Gastrocnemius medialis (tissue), 4 donors: ENCODE measurements at regions not wholly inside any gene's neighbourhood (a gene's known extent, or its start where the extent isn't known, plus 50 kb on each side); places are given as distances from the start of the nearest gene placed in this dataset.
"Not testable (repeated sequence)": the region's sequence is repeated elsewhere in the genome, so short reads cannot be mapped to it uniquely, and the experiment has no call there.

Source experiments
- ATAC-seq, 2 donors: fragments of 150-250 bp; one replicate each; pipeline ENCODE4 v1.9.1; 2016
- DNase-seq, 2 donors: peaks; one replicate each; pipeline ENCODE4 v3.0.0-alpha.2; 2019
- H3K27ac ChIP-seq, 4 donors: fragments of 200-600 bp; sonication (generic); 1 replicate in 1 of 4; 2 replicates in 3 of 4; pipeline ENCODE4 v1.5.1; 2016 to 2018; ENCODE audit warnings: mild to moderate bottlenecking in 2 of 4, moderate library complexity in 1 of 4
- H3K27me3 ChIP-seq, 3 donors: fragments of 200-600 bp; sonication (generic) in 2 of 3; 1 replicate in 1 of 3; 2 replicates in 2 of 3; pipeline versions ENCODE4 v1.5.1 to v1.6.0; 2016 to 2019; ENCODE audit warnings: mild to moderate bottlenecking in 1 of 3, moderate library complexity in 1 of 3
- H3K36me3 ChIP-seq, 2 donors: fragments of 200-600 bp; sonication (generic) in 1 of 2; one replicate each; pipeline ENCODE4 v1.5.1; 2017 to 2018
- H3K4me1 ChIP-seq, 2 donors: fragments of 200-600 bp; sonication (generic) in 1 of 2; one replicate each; pipeline ENCODE4 v1.5.1; 2016 to 2017; ENCODE audit warnings: mild to moderate bottlenecking in 2 of 2
- H3K4me3 ChIP-seq, 4 donors: fragments of 200-600 bp; sonication (generic) in 3 of 4; 1 replicate in 1 of 4; 2 replicates in 3 of 4; pipeline ENCODE4 v1.5.1; 2016 to 2019; ENCODE audit warnings: mild to moderate bottlenecking in 2 of 4
- H3K9me3 ChIP-seq, 3 donors: fragments of 200-600 bp; sonication (generic) in 2 of 3; 1 replicate in 1 of 3; 2 replicates in 2 of 3; pipeline ENCODE4 v1.5.1; 2016 to 2019
- CTCF ChIP-seq, 5 experiments: fragments of 450-650 bp in 3 of 5; fragments of 200-600 bp in 2 of 5; sonication (generic) in 2 of 5; IDR thresholded peaks in 4 of 5; conservative IDR thresholded peaks in 1 of 5; 1 replicate in 4 of 5; 2 replicates in 1 of 5; pipeline ENCODE4 v1.5.1; 2016 to 2019; ENCODE audit warnings: antibody characterized with exemption in 5 of 5, mild to moderate bottlenecking in 3 of 5, moderate library complexity in 3 of 5
- POLR2A ChIP-seq, 2 donors: fragments of 450-650 bp; IDR thresholded peaks; one replicate each; pipeline ENCODE4 v1.6.1; 2017; ENCODE audit warnings: antibody characterized with exemption in 2 of 2, mild to moderate bottlenecking in 2 of 2, moderate library complexity in 2 of 2
- in situ Hi-C, 4 donors: fragments of 200-750 bp; cut with MboI; loops; one replicate each; pipeline versions ENCODE4 v1.15.0 to v1.8.0; 2017; ENCODE audit warnings: low sequenced_read_pairs in 4 of 4
- intact Hi-C: fragments of 100-400 bp; cut with DNase I; formaldehyde crosslinking; loops from one replicate; pipeline ENCODE4 v1.15.1; 2023; ENCODE audit warnings: low total_unique reads

DNA sequence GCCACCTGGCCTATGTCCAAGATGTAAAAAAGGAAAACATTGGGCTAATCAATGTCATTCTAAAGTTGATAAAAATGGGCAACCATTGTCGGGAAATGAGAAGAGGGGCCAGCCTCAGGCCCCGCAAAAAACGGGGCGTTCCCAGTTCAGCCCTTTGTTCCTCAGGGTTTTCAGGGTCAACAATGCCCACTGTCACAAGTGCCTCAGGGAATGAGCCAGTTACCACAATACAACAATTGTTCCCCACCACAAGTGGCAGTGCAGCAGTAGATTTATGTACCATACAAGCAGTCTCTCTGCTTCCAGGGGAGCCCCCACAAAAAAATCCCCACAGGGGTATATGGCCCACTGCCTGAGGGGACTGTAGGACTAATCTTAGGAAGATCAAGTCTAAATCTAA is 112.5 kb downstream of the ZNF486 start:
- in situ Hi-C loops = loop anchor here in 1 of 4 donors (25.0 kb wide), 1 partner anchor 292 kb away; no protein-coding TSS in a partner anchor
- intact Hi-C loops = no loop called here
- no peak for TF ChIP-seq POLR2A (IDR thresholded peaks at IDR 0.05)
- Histone ChIP-seq H3K36me3 (no peaks in the 10 kb centered on the region), H3K4me3 (no peak overlapping the region), H3K4me1 (no peaks in the 10 kb centered on the region), H3K27me3 (no peaks in the 10 kb centered on the region), H3K9me3 (no peaks in the 10 kb centered on the region), H3K27ac (no peak overlapping the region)
- DNase-seq (no peak), ATAC-seq (no peak)

DNA sequence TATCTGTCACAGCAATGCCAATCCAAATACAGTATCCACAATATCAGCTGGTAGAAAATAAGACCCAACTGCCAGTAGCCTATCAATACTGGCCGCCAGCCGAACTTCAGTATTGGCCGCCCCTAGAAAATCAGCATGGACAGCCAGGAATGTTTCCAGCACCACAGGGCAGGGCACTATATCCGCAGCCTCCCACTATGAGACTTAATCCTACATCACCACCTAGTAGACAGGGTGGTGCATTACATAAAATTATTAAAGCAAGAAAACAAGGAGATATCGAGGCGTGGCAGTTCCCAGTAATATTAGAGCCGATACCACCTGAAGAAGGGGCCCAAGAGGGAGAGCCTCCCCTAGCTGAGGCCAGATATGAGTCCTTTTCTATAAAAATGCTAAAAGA is 111.3 kb downstream of the ZNF486 start:
- intact Hi-C loops = no loop called here
- Histone ChIP-seq H3K4me1 (no peaks in the 10 kb centered on the region), H3K4me3 (no peak overlapping the region), H3K9me3 (no peaks in the 10 kb centered on the region), H3K36me3 (no peaks in the 10 kb centered on the region), H3K27me3 (no peaks in the 10 kb centered on the region), H3K27ac (no peak overlapping the region)
- TF ChIP-seq CTCF (IDR thresholded peaks at IDR 0.05 in 4 of 5, conservative IDR thresholded peaks at IDR 0.05 in 1 of 5) (peak in 3 of 5 experiments; percentile 4 to 73 (median 42)), POLR2A (IDR thresholded peaks at IDR 0.05) (no peak)
- ATAC-seq = no peak
- in situ Hi-C loops = loop anchor here in 1 of 4 donors (25.0 kb wide), 1 partner anchor 291 kb away; no protein-coding TSS in a partner anchor
- DNase-seq = no peak

- not testable (repeated sequence) for H3K27me3 ChIP-seq, H3K4me3 ChIP-seq, H3K9me3 ChIP-seq, DNase-seq, H3K27ac ChIP-seq, H3K36me3 ChIP-seq, H3K4me1 ChIP-seq, ATAC-seq
- intact Hi-C loops = loop anchor here (2.0 kb wide), 1 partner anchor 744 kb away; no protein-coding TSS in a partner anchor
- in situ Hi-C loops = loop anchor here in 1 of 4 donors (25.0 kb wide), 1 partner anchor 289 kb away; no protein-coding TSS in a partner anchor
Measured at GRCh38 chr19:20276732-20277082, 109.7 kb downstream of the ZNF486 start.

- intact Hi-C loops (loop anchor here (2.0 kb wide), 1 partner anchor 743 kb away; no protein-coding TSS in a partner anchor), in situ Hi-C loops (loop anchor here in 1 of 4 donors (25.0 kb wide), 1 partner anchor 289 kb away; no protein-coding TSS in a partner anchor)
- no peaks in the 10 kb centered on the region for H3K4me1 ChIP-seq
- no peaks in the 10 kb centered on the region for H3K9me3 ChIP-seq
- H3K27ac ChIP-seq = no peak overlapping the region
- H3K27me3 ChIP-seq = no peaks in the 10 kb centered on the region
- H3K36me3 ChIP-seq = no peaks in the 10 kb centered on the region
- ATAC-seq = no peak
- no peak for DNase-seq
- no peak for TF ChIP-seq CTCF (IDR thresholded peaks at IDR 0.05 in 4 of 5, conservative IDR thresholded peaks at IDR 0.05 in 1 of 5)
- no peak for TF ChIP-seq POLR2A (IDR thresholded peaks at IDR 0.05)
- no peak overlapping the region for H3K4me3 ChIP-seq
Measured at GRCh38 chr19:20276011-20276731, 109.2 kb downstream of the ZNF486 start.

- TF ChIP-seq POLR2A (IDR thresholded peaks at IDR 0.05) (no peak), CTCF (IDR thresholded peaks at IDR 0.05 in 4 of 5, conservative IDR thresholded peaks at IDR 0.05 in 1 of 5) (no peak)
- intact Hi-C loops (no loop called here), in situ Hi-C loops (no loop called here)
- Histone ChIP-seq H3K4me1 (no peaks in the 10 kb centered on the region), H3K9me3 (no peaks in the 10 kb centered on the region), H3K27ac (no peak overlapping the region), H3K27me3 (no peaks in the 10 kb centered on the region), H3K4me3 (no peak overlapping the region), H3K36me3 (no peaks in the 10 kb centered on the region)
- DNase-seq (no peak), ATAC-seq (no peak)
Measured at GRCh38 chr19:20273951-20274570, 107.0 kb downstream of the ZNF486 start.
